ENCODE measurements at regions not wholly inside any gene's neighbourhood (a gene's known extent, or its start where the extent isn't known, plus 50 kb on each side); places are given as distances from the start of the nearest gene placed in this dataset.

DNA sequence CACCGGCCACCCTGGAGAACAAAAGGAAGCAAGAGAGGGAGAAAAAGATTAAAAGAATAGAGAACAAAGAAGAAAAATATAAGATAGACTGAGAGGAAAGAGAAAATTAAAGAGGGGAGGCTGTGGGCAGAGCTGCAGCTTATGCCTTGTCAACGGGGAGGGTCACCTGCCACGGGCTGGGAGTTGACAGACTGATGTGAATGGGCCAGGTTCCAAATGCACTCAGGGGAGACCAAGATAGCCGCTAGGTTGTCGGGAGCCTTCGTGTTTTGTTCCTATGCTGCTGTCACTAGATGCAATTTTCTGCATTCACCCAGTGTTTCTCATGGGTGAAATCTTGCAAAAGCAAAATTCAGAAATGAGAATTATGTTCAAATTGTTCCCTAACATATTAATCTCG, 119.6 kb upstream of the MTHFD1L start:
- DNase-seq (ENCODE audit: low spot score) (no peak), FAIRE-seq (no peak), ATAC-seq (no peak)
- no peaks in the 10 kb centered on the region for H4K20me1 ChIP-seq (ENCODE audit: insufficient read depth, low read length)
- no peaks in the 10 kb centered on the region for H3K36me3 ChIP-seq (replicated peaks in 1 of 2; ENCODE audit: control insufficient read depth in 1 of 2, insufficient read depth in 2 of 2, low read length in 2 of 2)
- H3K27me3 ChIP-seq (ENCODE audit: control insufficient read depth in 1 of 2, insufficient read depth in 2 of 2, low read length in 2 of 2): no peaks in the 10 kb centered on the region
- no peak overlapping the region for H2AFZ ChIP-seq (ENCODE audit: low read length)
- no peak overlapping the region for H3K4me3 ChIP-seq (replicated peaks in 1 of 3; ENCODE audit: insufficient read depth in 1 of 3, low read depth in 2 of 3, low read length in 3 of 3)
- in situ Hi-C loops (cut with HindIII; ENCODE audit: extremely low pct_ligation_motif_present, low pct_unique_long_range_greater_than_20kb) (no loop called here), intact Hi-C loops (cut with micrococcal nuclease; ENCODE audit: unreplicated experiment) (no loop called here)
- H3K79me2 ChIP-seq (ENCODE audit: insufficient read depth, low read length): no peaks in the 10 kb centered on the region
- H3K27ac ChIP-seq (ENCODE audit: extremely low read length, insufficient read depth, low read length): no peak overlapping the region
- H3K9ac ChIP-seq (ENCODE audit: insufficient read depth, low read depth, low read length): no peak overlapping the region
- TF ChIP-seq NFKBIZ (CRISPR knock-in tag; IDR thresholded peaks at IDR 0.05) (no peak), KLF11 (CRISPR knock-in tag; IDR thresholded peaks at IDR 0.05) (no peak), YY1 (IDR thresholded peaks at IDR 0.05; ENCODE audit: insufficient read depth, insufficient replicate concordance, low read depth, low read length) (no peak), ZNF468 (CRISPR knock-in tag; IDR thresholded peaks at IDR 0.05) (no peak), ZNF501 (CRISPR knock-in tag; IDR thresholded peaks at IDR 0.05) (no peak), SATB2 (CRISPR knock-in tag; IDR thresholded peaks at IDR 0.05) (no peak), ZNF577 (CRISPR knock-in tag; IDR thresholded peaks at IDR 0.05; ENCODE audit: borderline replicate concordance, low read depth) (no peak), GZF1 (CRISPR knock-in tag; IDR thresholded peaks at IDR 0.05) (no peak), MLLT10 (CRISPR knock-in tag; IDR thresholded peaks at IDR 0.05) (no peak), GPBP1L1 (CRISPR knock-in tag; IDR thresholded peaks at IDR 0.05) (no peak), FLYWCH1 (CRISPR knock-in tag; IDR thresholded peaks at IDR 0.05) (no peak)
- TF ChIP-seq, protein P1, sequence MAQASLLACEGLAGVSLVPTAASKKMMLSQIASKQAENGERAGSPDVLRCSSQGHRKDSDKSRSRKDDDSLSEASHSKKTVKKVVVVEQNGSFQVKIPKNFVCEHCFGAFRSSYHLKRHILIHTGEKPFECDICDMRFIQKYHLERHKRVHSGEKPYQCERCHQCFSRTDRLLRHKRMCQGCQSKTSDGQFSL (CRISPR knock-in tag; IDR thresholded peaks at IDR 0.05): no peak
- no peaks in the 10 kb centered on the region for H3K9me3 ChIP-seq (ENCODE audit: low read length)
- no peaks in the 10 kb centered on the region for H3K4me1 ChIP-seq (ENCODE audit: insufficient read depth, low read length)
- ChIA-PET CTCF (ENCODE audit: low intra/inter-chr PET ratio, low total read pairs) (no interaction called here), POLR2A (no interaction called here)
- no peak overlapping the region for H3K4me2 ChIP-seq (ENCODE audit: low read depth, low read length)
- BruUV-seq (replicated peaks): no TSS peak
- WGBS (ENCODE audit: low lambda C conversion rate): 13% methylated on average over 7 of the region's 7 CpGs

Data from HepG2 (cell line).